Neural progenitor cell (in vitro differentiated cells): ENCODE measurements at regions not wholly inside any gene's neighbourhood (a gene's known extent, or its start where the extent isn't known, plus 50 kb on each side); places are given as distances from the start of the nearest gene placed in this dataset.

Experiments used
- CTCF ChIP-seq: fragments of 200-600 bp; sonication (generic); IDR thresholded peaks from 2 replicates; pipeline ENCODE4 v1.5.1; 2017; ENCODE audit warnings: antibody characterized with exemption, mild to moderate bottlenecking
- EZH2 ChIP-seq: fragments of 200-600 bp; sonication (generic); IDR thresholded peaks from 2 replicates; pipeline ENCODE4 v1.6.1; 2017; ENCODE audit warnings: antibody characterized with exemption, mild to moderate bottlenecking, moderate library complexity
- EZH2phosphoT487 ChIP-seq: fragments of 200-600 bp; sonication (generic); IDR thresholded peaks from 2 replicates; pipeline ENCODE4 v1.6.1; 2017; ENCODE audit warnings: antibody characterized with exemption

- no peak for TF ChIP-seq CTCF
- TF ChIP-seq EZH2: no peak
- TF ChIP-seq EZH2phosphoT487: no peak
Measured at GRCh38 chr6:145206247-145206907, 528.9 kb downstream of the EPM2A start.
